Kidney glomerular epithelial cell (primary cell): ENCODE measurements at regions not wholly inside any gene's neighbourhood (a gene's known extent, or its start where the extent isn't known, plus 50 kb on each side); places are given as distances from the start of the nearest gene placed in this dataset.
A peak's percentile ranks its signal among the peaks of the same experiment; 100 is the strongest.
"Not testable (repeated sequence)": the region's sequence is repeated elsewhere in the genome, so short reads cannot be mapped to it uniquely, and the experiment has no call there.

Experiments
- DNase-seq: peaks from one replicate; lab custom pipeline; 2025; lab: John Stamatoyannopoulos, UW

DNA sequence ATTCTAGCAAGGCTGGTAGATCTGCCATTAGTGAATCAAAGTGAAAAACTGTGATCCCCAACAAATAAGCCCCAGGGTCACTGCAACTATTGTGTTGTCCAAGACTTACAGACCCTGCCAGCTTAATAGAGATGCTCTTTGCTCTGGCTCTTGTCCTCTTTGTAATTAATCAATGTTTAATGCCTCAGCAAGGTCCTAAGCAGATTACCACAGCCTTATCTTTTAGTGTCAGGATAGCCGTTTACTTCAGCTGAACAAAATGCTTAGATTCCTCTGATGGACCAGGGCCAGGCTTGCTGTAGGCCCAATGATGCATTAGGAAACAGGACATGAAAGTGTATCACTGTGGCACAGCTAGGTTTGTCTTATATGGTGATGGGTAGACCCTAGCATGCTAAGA is 353.3 kb downstream of the HACE1 start:
- DNase-seq = no peak

DNA sequence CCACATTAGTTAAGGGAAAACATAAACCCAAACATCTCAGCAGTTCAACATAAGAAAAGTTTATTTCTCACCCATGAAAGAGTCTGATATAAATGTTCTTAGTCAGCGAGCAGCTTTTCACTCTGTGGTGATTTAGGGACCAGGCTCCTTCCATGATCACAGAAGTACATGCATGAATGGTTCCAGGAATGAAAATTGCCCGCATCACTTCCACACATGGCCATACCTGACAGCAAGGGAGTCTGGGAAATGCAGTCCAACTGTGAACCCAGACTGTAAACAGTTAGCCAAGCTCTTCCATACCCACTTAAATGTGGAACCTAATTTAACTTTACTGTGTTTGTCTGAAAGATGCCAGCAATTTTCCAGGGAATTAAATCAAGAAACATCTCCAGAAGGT is 353.9 kb downstream of the HACE1 start:
- DNase-seq = peak; percentile 34

DNA sequence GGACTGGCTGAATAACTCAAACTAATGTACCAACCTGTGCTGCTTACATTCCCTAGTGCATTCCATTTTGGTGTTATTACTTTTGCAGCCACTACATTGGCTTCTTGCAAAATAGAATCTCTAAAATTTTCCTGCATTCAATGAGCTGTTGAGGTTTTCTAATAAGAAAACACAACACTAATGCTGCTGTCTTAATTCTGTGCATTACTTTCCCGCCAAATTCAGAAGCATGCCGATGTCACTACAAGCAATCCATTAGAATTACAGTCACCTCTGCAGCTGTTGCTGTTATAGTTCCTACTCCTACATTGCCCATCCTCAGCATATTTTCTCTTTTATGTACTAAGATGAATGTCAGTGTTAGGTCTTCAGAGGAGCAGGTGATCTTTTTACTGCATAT is 359.5 kb downstream of the HACE1 start:
- no peak for DNase-seq

DNA sequence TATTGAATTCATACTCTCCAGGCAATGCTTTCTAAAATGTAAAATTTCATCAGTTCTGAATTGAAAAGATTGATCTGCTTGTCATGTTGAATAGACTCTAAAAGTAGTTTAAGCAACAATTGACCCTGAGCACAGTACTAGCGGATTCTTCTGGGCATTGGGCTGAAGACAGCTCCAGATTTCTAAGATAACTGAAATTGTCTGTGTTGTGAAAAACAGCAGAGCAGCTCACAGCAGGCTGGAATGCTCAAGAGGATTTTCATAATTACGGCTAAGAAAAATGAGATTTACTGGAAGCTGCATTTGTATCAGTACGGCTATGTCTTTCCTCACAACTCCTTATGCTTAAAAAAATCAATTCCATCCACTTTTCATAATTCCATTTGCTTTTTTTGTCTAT is 373.7 kb downstream of the HACE1 start:
- no peak for DNase-seq

DNA sequence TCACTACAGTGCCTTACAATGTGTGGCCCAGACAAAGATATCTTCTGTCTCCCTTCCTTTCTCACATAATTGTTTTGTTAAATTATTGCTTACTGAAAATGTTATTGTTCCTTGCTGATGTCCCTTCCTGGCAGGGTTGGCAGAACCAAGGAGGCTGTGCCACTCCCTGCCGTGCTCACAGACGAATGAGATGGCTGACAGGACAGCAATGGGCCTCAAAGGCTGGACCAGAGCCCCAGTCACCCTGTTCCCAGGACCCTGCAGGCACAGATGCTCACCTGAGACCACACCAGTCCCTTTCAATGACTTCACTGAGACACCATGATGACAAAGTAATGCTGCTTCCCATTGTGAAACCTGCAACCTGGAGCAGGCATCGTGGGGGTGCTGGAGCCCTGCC is 375.1 kb downstream of the HACE1 start:
- DNase-seq = no peak

DNA sequence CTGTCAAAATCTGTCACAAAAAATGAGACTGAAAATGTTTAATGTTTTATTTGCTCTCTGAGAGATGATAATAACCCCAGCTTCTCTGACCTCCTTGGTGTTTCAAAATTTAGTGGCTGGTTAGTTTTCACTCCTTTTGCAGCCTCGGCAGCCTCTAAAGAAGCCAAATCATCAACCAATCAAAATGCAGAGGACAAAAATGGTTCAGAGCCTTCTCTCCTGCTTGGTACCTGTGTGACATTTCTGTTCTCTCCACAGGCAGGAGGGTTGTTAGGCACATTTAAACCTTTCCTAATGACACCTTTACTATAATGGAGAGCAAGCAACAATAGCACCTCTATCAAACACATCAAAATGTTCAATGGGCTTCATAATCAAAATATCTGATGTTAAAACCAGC is 375.5 kb downstream of the HACE1 start:
- no peak for DNase-seq

DNA sequence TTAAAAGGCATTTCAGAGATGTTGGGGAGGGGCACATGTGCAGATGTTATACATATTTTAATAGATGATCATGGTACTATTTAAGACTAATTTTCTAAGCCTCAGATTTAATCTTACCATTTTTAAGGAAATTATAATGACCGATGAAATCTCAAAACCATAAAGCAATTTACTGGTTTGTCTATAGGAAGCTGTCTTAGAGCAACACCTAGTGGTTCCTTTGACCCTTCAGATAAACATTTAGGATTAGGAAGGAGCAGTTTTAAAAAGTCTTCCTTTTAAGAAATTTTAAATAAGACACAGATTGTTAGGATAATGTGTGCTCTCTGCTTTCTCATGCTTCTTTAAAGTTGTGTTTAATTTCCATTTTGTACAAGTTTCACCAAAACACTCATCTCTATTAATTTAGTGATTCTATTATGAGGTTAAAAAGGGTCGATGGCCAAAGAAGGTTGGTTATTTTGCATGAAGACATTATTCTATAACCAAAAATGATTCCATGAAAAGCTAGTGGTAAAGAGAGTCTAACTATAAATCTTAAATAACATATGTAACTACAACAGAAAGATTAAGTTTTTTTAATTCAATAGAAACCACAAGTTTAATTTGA is 376.4 kb downstream of the HACE1 start:
- DNase-seq = no peak

DNA sequence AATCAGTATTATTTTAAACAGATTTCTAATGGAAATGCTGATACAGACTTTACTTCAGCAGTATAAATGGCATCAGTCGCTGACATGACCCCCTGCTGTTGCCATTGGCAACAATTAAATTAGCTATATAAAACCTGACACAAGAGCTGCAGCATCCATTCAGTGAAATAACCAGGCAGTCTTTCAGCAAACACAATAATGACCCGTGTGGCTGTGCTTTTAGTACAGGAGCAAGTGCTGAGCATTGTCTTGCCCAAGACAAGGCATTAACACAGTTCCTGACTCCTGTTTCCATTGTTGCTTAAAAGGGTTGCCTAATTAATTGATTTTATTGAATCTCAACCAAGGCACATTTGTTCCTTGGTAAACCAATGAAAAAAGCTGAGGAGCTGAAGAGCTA is 382.1 kb downstream of the HACE1 start:
- DNase-seq = no peak

DNA sequence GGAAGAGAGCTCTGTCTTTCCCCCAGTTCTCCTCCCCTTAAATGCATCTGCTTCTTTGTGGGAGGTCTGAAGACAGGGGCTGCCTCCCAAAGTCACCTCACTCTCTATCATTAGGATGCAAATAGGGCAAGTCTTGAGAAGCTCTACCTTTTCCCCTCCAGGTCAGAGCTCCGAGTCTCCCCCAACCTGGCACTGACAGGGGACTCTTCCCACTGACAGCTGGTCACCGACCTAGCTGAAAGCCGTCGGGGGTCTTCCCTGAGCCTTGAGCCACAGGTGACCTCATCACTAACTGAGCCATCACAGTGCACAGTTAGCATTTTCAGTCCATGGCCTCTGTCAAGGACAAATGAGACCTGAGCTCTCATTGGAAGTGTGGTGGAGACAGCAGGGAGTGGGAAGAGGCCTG is 386.7 kb downstream of the HACE1 start:
- DNase-seq = no peak

DNA sequence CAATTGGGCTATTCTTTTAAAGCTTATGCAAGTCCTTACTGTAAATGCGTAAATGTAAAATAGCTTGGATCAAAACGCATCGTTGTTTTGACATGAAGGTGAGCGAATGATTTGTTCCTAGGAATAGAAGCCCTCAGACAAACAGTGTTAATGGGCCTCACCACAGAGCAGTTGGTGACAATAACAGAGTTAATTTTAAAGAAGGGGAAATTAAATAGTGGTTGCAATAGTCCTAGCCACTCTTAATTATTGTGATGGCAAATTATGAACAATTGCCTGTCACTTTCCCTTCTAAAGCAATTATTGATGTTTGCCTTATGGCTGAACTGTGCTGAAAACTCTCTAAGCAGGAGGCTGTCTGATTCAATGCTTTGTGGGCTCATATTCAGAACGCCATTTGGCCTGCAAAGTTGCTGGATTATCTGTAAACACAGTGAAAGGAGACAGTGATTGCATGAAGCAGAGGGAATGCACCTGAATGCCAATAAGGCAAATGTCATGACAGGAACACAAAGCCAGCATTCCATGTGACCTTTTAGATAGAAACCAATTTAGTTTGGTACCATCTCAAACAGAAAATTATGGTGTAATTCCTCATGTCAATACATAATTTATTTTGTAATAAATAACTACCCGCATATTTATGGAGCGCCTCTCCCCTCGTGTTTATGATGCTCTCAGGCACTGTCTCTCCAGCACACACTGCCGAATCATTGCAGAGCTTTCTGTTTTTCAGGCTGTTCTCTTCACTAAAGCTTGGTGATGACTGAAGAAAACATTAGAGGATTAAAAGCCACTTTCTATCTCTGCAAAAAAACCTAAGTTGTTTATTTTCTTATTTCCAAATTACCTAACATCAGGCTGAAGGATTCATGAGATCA is 387.5 kb downstream of the HACE1 start:
- DNase-seq = no peak

DNA sequence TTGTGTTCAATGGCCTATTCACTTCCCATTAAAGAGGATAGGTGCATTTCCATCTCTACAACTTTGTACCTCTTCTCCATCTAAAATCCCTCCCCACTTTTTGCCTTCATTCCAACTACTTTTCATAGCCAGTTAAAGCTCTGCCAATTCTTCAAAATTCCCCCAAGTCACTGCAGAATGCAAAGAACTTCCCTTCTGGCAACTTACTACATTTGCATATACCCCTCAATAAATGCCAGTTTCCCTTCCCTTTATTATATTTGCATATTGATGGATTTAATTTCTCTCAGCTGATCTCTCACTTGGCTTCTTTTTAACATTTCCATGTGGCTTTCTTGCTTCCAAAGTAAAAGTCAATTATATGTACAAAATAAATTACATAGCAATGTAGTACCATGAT is 393.4 kb downstream of the HACE1 start:
- no peak for DNase-seq

DNA sequence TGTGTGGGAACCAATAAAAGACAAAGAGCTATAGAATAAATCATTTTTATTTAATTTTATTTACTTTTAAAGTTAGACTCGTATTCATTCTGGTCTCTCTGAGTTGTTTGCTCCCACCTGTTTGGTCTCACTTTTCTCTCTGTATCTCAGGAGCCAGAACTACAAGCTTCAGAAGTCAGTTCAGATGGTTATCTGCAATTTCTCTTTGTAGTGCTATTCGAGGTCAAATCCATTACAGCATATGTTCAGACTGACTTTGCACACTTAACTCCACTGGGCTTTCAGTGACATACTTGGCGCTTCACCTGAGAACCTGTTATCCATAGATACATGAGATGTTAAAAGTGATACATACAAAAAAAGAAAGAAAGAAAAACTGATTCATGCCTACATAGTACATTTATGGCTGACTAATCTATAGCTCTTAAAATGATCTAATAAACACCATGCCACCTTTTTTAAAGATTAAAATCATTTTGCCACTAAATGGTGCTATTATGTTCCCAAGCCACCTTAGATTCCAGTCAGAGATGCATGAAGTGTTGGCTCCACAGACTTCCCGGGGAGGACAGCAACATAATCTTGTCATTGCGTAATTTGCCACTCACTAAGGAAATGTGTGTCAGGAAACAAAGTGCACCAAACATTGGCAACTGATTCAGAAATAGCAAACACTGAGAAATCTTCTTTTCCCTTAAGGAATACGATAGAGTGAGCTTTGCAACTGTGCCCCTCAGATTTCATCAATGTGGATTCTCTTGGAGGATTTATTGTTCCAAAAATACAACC is 396.7 kb downstream of the HACE1 start:
- DNase-seq = no peak

DNA sequence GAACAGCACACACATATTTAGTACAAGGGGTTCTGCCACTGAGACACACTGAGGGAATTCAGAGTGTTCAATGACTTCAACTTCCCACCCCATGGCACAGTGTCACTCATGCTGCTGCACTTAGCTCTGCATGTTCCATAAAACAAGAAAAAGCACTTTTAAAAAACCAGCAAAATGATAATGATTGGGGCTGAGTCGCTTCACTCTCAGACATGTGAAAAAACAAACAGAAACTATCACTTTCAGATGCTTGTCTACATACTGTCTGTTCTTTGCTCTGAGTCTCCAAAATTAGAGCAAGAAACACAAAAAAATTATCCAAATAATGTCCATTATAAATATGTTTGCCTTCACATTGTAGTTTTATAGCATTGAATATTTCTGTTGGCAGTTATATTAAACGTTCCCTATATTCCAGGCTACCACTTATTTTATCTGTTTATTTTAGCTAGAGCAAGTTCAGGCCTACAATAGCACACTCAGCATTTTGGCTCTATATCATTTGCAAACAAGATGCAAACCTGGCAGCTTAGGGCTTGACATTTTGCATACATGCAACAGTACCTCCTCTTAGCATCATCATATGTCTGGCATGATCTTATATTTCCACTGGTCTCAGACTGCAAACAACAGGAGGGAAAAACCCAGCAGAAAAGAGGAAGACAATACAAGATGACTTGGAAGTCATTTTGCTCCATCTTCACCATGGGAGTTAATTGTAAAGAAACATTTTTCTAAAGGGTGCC is 398.8 kb downstream of the HACE1 start:
- no peak for DNase-seq

DNA sequence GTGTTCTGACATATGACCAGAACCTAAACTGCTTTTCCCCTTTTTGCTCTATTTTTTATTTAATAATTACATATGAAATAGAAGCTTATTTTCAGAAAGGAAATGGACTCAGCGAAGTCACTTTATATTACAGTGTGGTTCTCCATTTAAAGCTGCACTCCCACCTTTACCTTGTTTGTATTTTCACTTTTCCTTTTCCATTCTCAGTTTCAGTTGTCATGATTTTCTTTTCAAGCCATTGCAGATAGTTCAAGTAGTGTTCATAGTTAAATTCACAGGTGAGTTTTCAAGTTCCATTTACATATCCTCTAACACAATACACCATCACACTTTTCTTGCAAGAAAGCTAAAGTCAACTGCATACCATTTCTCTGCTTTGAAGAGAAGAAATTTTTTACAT is 400.2 kb downstream of the HACE1 start:
- DNase-seq = no peak

DNA sequence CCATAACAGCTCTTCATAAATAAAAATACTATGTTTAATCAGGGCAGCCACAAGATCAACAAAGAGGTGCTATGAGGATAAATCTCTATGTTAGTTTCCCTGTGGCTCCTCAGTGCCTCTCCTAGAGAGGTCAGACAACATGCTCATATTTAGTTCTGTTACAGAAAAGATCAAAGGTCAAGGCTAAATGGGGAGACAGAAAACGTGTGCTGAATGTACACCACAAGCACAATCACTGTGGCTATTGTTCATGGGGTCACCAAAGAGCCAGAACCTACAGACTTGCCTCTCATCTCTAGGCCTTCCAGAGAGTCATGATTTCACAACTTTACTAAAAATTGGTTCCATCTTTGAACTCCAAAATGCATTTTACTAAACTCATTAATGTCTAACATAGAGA is 409.8 kb downstream of the HACE1 start:
- DNase-seq = no peak

DNA sequence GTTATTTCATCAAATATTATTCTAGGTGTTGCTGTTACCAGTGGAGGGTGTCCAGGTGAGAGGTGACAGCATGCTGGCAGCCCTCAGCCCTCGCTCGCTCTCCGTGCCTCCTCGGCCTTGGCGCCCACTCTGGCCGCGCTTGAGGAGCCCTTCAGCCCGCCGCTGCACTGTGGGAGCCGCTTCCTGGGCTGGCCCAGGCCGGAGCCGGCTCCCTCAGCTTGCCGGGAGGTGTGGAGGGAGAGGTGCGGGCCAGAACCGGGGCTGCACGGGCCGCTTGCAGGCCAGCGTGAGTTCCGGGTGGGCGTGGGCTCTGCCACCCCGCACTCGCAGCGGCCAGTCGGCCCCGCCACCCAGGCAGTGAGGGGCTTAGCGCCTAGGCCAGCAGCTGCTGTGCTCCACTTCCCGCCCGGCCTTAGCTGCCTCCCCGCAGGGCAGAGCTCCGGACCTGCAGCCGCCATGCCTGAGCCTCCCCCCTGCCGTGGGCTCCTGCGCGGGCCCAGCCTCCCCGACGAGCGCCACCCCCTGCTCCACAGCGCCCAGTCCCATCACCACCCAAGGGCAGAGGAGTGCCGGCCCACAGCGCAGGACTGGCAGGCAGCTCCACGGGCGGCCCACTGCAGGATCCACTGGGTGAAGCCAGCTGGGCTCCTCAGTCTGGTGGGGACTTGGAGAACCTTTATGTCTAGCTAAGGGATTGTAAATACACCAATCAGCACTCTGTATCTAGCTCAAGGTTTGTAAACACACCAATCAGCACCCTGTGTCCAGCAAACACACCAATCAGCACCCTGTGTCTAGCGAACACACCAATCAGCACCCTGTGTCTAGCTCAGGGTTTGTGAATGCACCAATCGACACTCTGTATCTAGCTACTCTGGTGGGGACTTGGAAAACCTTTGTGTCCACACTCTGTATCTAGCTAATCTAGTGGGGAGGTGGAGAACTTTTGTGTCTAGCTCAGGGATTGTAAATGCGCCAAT is 413.3 kb downstream of the HACE1 start:
- not testable (repeated sequence) for DNase-seq

DNA sequence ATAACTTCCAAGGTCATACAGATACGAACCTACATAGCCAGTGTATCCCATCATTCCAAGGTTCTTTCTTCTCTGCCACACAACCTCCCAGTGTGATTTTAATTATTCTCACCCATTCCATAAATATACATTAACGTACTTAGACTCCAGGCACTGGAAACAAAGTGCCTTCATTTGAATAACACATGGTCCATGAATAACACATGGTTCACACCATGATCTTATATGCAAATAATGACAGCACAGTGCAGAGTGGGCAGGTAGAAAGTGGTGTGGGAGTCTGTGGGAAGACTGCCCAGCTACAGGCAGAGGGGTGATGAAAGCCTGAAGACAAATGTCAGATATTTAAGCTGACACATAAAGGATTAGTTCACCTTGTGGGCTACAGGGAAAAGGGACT is 425.2 kb downstream of the HACE1 start:
- DNase-seq = no peak

DNA sequence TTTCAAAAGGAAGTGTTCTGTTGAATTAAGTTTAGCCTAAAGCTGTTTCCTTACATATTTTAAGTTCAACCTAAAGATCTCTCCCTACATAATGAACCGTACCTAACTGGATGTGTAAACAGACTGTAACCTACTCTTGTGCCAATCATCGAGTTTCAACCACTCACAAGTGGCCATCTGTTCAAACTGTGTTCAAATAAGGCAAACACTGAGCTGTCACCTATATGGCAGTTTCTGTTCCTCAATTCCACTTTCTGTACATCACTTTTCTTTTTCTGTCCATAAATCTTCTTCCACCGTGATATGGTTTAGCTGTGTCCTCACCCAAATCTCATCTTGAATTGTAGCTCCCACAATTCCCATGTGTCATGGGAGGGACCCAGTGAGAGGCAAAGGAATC is 428.6 kb downstream of the HACE1 start:
- no peak for DNase-seq

DNA sequence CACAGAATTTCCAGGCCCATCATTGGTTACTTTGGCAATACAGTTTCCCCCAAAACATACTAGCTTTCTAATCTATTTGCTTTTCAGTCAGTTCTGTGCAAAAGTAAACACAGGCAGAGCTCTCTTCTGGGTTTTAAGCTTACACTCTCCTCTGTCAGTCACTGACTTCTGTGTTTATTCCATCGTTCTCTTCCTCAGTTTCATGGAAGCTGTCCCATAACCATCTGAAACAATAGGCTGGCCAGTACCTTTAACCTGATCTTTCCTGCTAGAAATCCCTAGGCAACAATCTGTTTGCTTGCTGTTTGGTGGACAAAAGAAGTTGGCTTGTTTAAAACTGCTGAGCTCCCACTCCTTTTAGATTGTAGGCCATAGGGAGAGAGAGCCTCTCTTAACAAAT is 431.5 kb downstream of the HACE1 start:
- no peak for DNase-seq

DNA sequence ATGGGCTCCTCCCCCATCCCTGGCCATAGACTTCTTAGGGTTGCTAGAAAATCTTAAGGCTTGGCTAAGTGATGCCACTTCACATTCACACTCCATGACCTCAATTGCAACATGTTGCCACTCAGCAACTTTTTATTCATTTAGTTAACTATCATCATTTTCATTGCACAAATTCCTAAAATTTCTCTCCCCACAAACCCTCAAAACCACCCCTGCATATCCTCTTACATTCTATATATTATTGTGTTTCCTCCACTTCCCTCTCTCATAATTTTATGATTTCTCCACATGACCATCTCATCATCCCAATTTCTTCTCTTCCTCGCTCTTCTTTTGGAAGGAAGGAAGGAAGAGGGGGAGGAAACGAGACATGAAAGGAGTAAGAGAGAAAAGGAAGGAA is 436.0 kb downstream of the HACE1 start:
- no peak for DNase-seq

DNA sequence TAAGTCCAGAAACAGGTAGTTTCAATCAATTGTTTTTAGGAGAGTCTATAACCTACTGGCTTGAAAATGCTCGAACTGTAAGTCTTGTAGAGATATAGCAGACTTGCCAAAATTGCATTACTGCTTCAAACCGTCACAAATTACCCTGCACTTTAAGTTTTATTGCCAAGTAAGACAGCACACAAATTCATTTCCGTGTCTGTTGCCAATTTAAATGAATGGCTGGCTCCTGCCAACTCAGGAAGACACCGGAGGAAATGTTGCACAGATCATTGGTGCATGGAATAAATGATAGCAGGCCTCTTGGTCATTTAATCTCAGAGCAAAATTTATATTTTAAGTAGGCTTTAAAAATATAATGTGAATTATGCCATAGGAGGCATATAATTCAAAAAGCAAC is 438.1 kb downstream of the HACE1 start:
- no peak for DNase-seq
